Activated CD8-positive, alpha-beta memory T cell treated with anti-CD3 and anti-CD28 coated beads, Interleukin-2, amount 10 ng/mL, durations not matched to agents 7 days and 5 days (primary cell): ENCODE measurements at regions not wholly inside any gene's neighbourhood (a gene's known extent, or its start where the extent isn't known, plus 50 kb on each side); places are given as distances from the start of the nearest gene placed in this dataset.
"Not testable (repeated sequence)": the region's sequence is repeated elsewhere in the genome, so short reads cannot be mapped to it uniquely, and the experiment has no call there.

Source experiments
- ATAC-seq: fragments of 150-1000 bp; cut with Tn5 transposase; one replicate; pipeline ENCODE4 v1.10.0; 2021; ENCODE audit warnings: moderate library complexity
- CTCF ChIA-PET: fragments of 350-600 bp; sonication (Branson Sonifier 250); formaldehyde crosslinking; loops from one replicate; lab custom pipeline; 2021; ENCODE audit warnings: antibody characterized with exemption; lab: Charles Lee
- DNase-seq: peaks from one replicate; pipeline ENCODE4 v3.0.0-alpha.2; 2020
- H3K27ac Mint-ChIP-seq: one replicate; pipeline ENCODE4 v1.8.0; 2021; ENCODE audit warnings: mild to moderate bottlenecking, mixed read lengths
- H3K27me3 Mint-ChIP-seq: one replicate; pipeline ENCODE4 v1.8.0; 2021; ENCODE audit warnings: mixed read lengths
- H3K36me3 Mint-ChIP-seq: one replicate; pipeline ENCODE4 v1.8.0; 2021; ENCODE audit warnings: mild to moderate bottlenecking, mixed read lengths
- H3K4me1 Mint-ChIP-seq: one replicate; pipeline ENCODE4 v1.8.0; 2021; ENCODE audit warnings: mixed read lengths
- H3K4me3 Mint-ChIP-seq: one replicate; pipeline ENCODE4 v1.8.0; 2021; ENCODE audit warnings: mild to moderate bottlenecking, moderate library complexity, mixed read lengths
- H3K9me3 Mint-ChIP-seq: one replicate; pipeline ENCODE4 v1.8.0; 2022; ENCODE audit warnings: low read depth, mixed read lengths

DNA sequence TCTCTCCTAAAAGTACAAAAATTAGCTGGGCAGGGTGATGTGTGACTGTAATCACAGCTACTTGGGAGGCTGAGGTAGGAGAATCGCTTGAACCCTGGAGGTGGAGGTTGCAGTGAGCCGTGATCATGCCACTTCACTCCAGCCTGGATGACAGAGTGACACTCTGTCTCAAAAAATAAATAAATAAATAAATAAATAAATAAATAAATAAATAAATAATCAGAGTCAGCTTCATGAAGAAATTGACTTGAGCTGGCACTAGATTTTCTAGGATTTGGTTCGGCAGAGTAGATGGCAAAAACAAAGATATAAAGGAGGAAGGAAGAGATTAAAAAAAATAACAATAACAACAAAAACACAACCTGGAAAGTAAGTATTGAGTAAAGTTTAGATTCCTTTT is 311.9 kb downstream of the AMY1C start:
- H3K4me1 Mint-ChIP-seq, H3K9me3 Mint-ChIP-seq, H3K4me3 Mint-ChIP-seq, DNase-seq, CTCF ChIA-PET, H3K27ac Mint-ChIP-seq, ATAC-seq, H3K36me3 Mint-ChIP-seq, H3K27me3 Mint-ChIP-seq: not testable (repeated sequence)

DNA sequence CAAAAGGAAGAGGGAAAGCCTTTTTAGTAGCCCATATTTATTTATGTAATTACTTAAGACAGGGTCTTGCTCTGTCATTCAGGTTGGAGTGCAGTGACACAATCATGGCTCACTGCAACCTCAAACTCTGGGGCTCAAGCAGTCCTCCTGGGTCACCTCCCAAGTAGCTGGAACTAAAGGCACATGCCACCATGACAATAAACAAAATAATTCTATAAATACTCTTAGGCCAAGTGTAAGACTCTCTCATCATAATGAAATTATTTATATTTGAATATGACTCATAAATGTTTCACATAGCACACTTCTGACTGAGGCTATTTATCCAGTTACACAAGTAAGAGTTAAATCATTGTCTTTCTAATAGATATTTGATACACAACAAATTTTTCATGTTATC is 314.7 kb downstream of the AMY1C start:
- CTCF ChIA-PET = no interaction called here
- no peaks in the 10 kb centered on the region for H3K27me3 Mint-ChIP-seq
- no peaks in the 10 kb centered on the region for H3K36me3 Mint-ChIP-seq
- H3K27ac Mint-ChIP-seq = no peak overlapping the region
- peaks cover 5% of the 10 kb centered on the region for H3K9me3 Mint-ChIP-seq
- no peak overlapping the region for H3K4me3 Mint-ChIP-seq
- H3K4me1 Mint-ChIP-seq = no peaks in the 10 kb centered on the region
- DNase-seq = no peak
- ATAC-seq = no peak

DNA sequence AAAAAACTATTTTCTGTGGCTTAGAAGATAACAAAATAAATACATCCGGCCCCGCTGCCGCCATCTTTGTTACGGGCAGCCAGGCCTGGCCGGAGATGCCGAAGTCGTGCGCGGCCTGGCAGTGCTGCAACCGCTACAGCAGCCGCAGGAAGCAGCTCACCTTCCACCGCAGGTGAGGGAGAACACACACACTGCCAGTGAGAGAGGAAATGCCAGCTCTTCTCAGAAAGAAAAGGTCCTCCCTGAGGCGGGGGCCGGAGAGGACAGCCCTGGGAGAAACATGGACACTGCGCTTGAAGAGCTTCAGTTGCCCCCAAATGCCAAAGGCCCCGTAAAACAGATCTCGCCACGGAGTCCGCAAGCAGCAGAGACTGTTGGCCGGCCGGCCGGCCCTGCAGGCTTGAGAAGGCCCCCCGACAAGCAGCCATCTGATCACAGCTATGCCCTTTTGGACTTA is 323.2 kb downstream of the AMY1C start:
- DNase-seq = no peak
- H3K36me3 Mint-ChIP-seq = no peaks in the 10 kb centered on the region
- no peak overlapping the region for H3K4me3 Mint-ChIP-seq
- no peaks in the 10 kb centered on the region for H3K27me3 Mint-ChIP-seq
- ATAC-seq = no peak
- H3K9me3 Mint-ChIP-seq = peaks cover 13% of the 10 kb centered on the region
- H3K4me1 Mint-ChIP-seq = no peaks in the 10 kb centered on the region
- no peak overlapping the region for H3K27ac Mint-ChIP-seq
- CTCF ChIA-PET = no interaction called here

- no peak overlapping the region for H3K27ac Mint-ChIP-seq
- CTCF ChIA-PET = no interaction called here
- no peak overlapping the region for H3K4me3 Mint-ChIP-seq
- peaks cover 13% of the 10 kb centered on the region for H3K9me3 Mint-ChIP-seq
- DNase-seq (no peak), ATAC-seq (no peak)
- H3K36me3 Mint-ChIP-seq = no peaks in the 10 kb centered on the region
- H3K27me3 Mint-ChIP-seq = no peaks in the 10 kb centered on the region
- H3K4me1 Mint-ChIP-seq = no peaks in the 10 kb centered on the region
These were observed 323.8 kb downstream of the AMY1C start for GRCh38 chr1:104073463-104073902.

DNA sequence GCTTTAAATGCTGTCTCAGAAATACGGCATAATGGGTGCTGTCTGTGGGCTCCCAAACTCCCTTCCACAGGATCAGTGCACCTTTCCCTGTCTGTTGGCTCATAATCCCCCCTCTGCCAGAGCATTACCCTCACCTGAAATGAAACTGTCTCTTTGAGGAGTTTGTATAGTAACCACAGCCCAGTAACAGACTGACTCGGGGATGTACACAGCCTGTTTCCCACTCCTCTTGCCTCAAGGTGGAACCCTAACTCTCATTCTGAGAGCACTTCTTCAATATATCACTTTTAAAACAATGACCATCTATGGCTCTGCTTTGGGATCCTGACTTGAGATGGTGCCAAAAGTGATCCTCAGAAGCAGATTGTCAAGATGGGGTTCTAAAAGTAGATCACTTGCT is 332.5 kb downstream of the AMY1C start:
- no peaks in the 10 kb centered on the region for H3K27me3 Mint-ChIP-seq
- CTCF ChIA-PET = no interaction called here
- ATAC-seq = no peak
- H3K4me1 Mint-ChIP-seq = no peaks in the 10 kb centered on the region
- no peak overlapping the region for H3K27ac Mint-ChIP-seq
- H3K4me3 Mint-ChIP-seq = no peak overlapping the region
- H3K9me3 Mint-ChIP-seq = peaks cover 3% of the 10 kb centered on the region
- DNase-seq = no peak
- H3K36me3 Mint-ChIP-seq = no peaks in the 10 kb centered on the region

GRCh38 chr1:104084380-104084779 is 334.7 kb downstream of the AMY1C start:
- CTCF ChIA-PET = no interaction called here
- Mint-ChIP-seq H3K27me3 (no peaks in the 10 kb centered on the region), H3K36me3 (no peaks in the 10 kb centered on the region), H3K4me3 (no peak overlapping the region), H3K4me1 (no peaks in the 10 kb centered on the region), H3K9me3 (peaks cover 3% of the 10 kb centered on the region), H3K27ac (no peak overlapping the region)
- ATAC-seq (no peak), DNase-seq (no peak)

DNA sequence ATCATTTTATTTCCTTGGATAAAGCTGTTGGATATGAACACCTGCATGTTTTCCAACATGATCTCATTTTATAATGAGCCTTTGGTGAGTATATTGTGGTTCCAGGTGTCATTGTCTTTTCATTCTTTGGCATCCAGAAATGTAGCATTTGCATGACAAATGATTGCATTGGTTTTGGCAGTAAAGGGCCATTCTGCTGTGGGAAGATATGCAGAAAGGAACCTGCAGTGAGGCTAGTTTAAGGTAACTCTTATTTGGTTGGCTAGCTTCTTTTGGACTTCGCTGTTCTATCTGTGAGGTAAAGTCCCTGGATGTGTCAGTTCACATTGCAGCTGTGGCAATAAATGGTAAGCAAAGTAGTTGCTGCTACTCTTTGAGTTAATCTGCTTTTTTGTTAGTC is 343.0 kb downstream of the AMY1C start:
- DNase-seq (no peak), ATAC-seq (no peak)
- no peaks in the 10 kb centered on the region for H3K4me1 Mint-ChIP-seq
- H3K36me3 Mint-ChIP-seq = no peaks in the 10 kb centered on the region
- H3K9me3 Mint-ChIP-seq = peaks cover 9% of the 10 kb centered on the region
- no peak overlapping the region for H3K4me3 Mint-ChIP-seq
- CTCF ChIA-PET = no interaction called here
- no peak overlapping the region for H3K27ac Mint-ChIP-seq
- no peaks in the 10 kb centered on the region for H3K27me3 Mint-ChIP-seq

GRCh38 chr1:104098837-104099236 is 349.1 kb downstream of the AMY1C start:
- CTCF ChIA-PET = no interaction called here
- DNase-seq = no peak
- no peak for ATAC-seq
- no peak overlapping the region for H3K27ac Mint-ChIP-seq
- H3K36me3 Mint-ChIP-seq = no peaks in the 10 kb centered on the region
- H3K9me3 Mint-ChIP-seq = peaks cover 21% of the 10 kb centered on the region
- no peak overlapping the region for H3K4me3 Mint-ChIP-seq
- no peaks in the 10 kb centered on the region for H3K4me1 Mint-ChIP-seq
- no peaks in the 10 kb centered on the region for H3K27me3 Mint-ChIP-seq

- Mint-ChIP-seq H3K36me3 (no peaks in the 10 kb centered on the region), H3K4me1 (no peaks in the 10 kb centered on the region), H3K4me3 (no peak overlapping the region), H3K27me3 (no peaks in the 10 kb centered on the region), H3K9me3 (peaks cover 16% of the 10 kb centered on the region), H3K27ac (no peak overlapping the region)
- ATAC-seq (no peak), DNase-seq (no peak)
- CTCF ChIA-PET = no interaction called here
These were observed 350.4 kb downstream of the AMY1C start for GRCh38 chr1:104100115-104100514.

GRCh38 chr1:104105465-104105864 is 355.8 kb downstream of the AMY1C start:
- no peak for DNase-seq
- H3K4me3 Mint-ChIP-seq = no peak overlapping the region
- H3K27me3 Mint-ChIP-seq = no peaks in the 10 kb centered on the region
- H3K27ac Mint-ChIP-seq = no peak overlapping the region
- no peaks in the 10 kb centered on the region for H3K4me1 Mint-ChIP-seq
- CTCF ChIA-PET = no interaction called here
- peaks cover 7% of the 10 kb centered on the region for H3K9me3 Mint-ChIP-seq
- H3K36me3 Mint-ChIP-seq = no peaks in the 10 kb centered on the region
- no peak for ATAC-seq

DNA sequence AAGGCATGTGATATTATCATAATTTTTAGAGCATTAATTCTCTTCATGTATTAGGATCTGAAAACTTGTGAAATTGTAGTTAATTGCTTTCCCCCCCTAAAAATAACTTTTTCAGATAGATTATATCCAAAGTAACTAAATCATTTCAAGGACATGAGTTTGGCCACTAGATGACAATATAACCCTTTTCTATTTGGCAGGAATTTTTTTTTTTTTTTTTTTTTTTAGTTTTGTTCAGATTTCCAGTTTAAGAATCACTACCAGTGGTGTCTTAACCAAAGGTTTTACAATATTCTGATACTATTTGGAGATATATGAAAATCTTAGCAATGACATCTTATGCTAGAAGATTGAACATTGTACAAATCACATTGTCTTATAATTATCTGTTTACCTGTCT is 370.8 kb downstream of the AMY1C start:
- CTCF ChIA-PET = no interaction called here
- Mint-ChIP-seq H3K27me3 (no peaks in the 10 kb centered on the region), H3K4me1 (no peaks in the 10 kb centered on the region), H3K4me3 (no peak overlapping the region), H3K9me3 (peaks cover 8% of the 10 kb centered on the region), H3K36me3 (no peaks in the 10 kb centered on the region), H3K27ac (no peak overlapping the region)
- no peak for DNase-seq
- ATAC-seq = no peak

GRCh38 chr1:104121271-104121670 is 371.6 kb downstream of the AMY1C start:
- no peak overlapping the region for H3K4me3 Mint-ChIP-seq
- CTCF ChIA-PET = no interaction called here
- H3K27me3 Mint-ChIP-seq = no peaks in the 10 kb centered on the region
- H3K4me1 Mint-ChIP-seq = no peaks in the 10 kb centered on the region
- ATAC-seq (no peak), DNase-seq (no peak)
- H3K9me3 Mint-ChIP-seq = peaks cover 6% of the 10 kb centered on the region
- no peaks in the 10 kb centered on the region for H3K36me3 Mint-ChIP-seq
- H3K27ac Mint-ChIP-seq = no peak overlapping the region

DNA sequence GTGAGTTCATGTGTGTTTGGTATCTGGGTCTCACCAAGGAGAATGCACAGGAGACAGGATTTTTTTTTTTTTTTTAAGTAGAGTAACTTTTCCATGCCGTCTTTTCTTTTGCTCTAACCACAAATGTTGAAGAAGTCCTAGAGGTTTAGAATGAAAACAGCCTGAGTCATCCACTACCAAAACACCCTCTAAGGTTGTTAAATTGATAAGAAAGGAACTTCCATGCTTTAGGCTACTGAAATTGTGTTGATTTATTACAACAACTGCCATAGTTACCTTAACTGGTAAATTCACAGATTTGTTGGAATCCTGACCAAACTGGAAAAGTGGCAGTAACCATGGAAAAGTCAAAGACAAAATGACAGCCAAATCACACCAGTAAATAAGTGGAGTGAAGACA is 375.6 kb downstream of the AMY1C start:
- Mint-ChIP-seq H3K9me3 (peaks cover 2% of the 10 kb centered on the region), H3K4me3 (no peak overlapping the region), H3K36me3 (no peaks in the 10 kb centered on the region), H3K27ac (no peak overlapping the region), H3K27me3 (no peaks in the 10 kb centered on the region), H3K4me1 (no peaks in the 10 kb centered on the region)
- no peak for DNase-seq
- ATAC-seq = no peak
- CTCF ChIA-PET = no interaction called here

- no peak for ATAC-seq
- Mint-ChIP-seq H3K27ac (no peak overlapping the region), H3K9me3 (peaks cover 2% of the 10 kb centered on the region), H3K27me3 (no peaks in the 10 kb centered on the region), H3K36me3 (no peaks in the 10 kb centered on the region), H3K4me3 (no peak overlapping the region), H3K4me1 (no peaks in the 10 kb centered on the region)
- CTCF ChIA-PET = no interaction called here
- DNase-seq = no peak
These were observed 376.3 kb downstream of the AMY1C start for GRCh38 chr1:104125970-104126369.

DNA sequence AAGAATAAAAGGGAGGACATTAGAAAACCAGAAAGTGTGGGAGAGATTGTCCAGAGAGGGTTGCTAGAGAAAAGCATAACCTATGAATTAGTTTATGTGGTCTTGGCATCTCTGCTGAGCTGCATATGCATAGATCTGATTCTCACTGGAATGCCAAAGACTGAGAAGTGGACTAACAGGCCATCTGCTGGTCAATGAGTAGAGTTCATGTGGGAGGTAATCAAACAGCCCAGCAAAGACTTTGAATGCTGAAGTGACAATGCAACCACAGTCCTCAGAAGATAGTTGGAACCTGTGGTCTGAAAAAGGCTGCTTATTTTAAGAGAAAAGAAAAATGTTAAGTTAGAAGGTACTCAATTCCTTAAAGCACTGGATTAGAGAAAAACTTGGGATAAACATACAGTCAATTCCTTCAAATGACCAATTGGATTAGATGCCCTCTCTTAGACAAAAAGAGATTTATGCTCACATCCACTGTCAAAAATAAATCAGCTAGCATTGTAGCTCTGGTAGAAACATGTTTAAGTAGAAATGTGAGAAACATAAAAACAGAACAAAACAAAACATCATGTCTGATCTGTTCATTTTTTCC is 382.8 kb downstream of the AMY1C start:
- H3K9me3 Mint-ChIP-seq = peaks cover 15% of the 10 kb centered on the region
- H3K27ac Mint-ChIP-seq = no peak overlapping the region
- no peaks in the 10 kb centered on the region for H3K4me1 Mint-ChIP-seq
- DNase-seq (no peak), ATAC-seq (no peak)
- CTCF ChIA-PET = no interaction called here
- H3K36me3 Mint-ChIP-seq = no peaks in the 10 kb centered on the region
- H3K27me3 Mint-ChIP-seq = no peaks in the 10 kb centered on the region
- H3K4me3 Mint-ChIP-seq = no peak overlapping the region
